ENCODE measurements at regions not wholly inside any gene's neighbourhood (a gene's known extent, or its start where the extent isn't known, plus 50 kb on each side); places are given as distances from the start of the nearest gene placed in this dataset.

DNA sequence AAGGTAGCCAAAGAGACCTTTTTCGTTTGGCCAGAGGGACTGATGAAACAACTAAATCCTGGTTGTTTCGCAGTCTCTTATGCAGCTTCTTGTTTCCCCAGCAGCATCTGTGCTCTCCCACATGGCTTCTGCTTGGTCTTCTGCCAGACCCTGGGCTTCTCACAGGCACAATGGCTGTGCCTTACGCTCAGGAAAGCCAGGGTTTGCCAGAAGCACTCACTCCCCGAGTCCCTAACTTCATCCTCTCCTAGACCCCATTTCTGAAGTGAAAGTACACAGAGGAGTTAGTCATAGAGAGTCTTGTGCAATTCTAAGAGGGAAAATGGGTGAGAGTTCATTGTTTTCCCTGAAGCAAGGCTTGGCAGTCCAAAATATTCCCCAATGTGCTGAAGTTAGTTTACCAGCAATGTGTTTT is 121.7 kb downstream of the EVX1 start:
- TF ChIP-seq NRF1 (IDR thresholded peaks at IDR 0.05; ENCODE audit: low read depth, low read length) (no peak), HDAC2 (IDR thresholded peaks at IDR 0.05; ENCODE audit: borderline replicate concordance in 1 of 2, low read depth in 2 of 2, low read length in 2 of 2) (no peak), RNF2 (IDR thresholded peaks at IDR 0.05; ENCODE audit: borderline replicate concordance, low read depth, low read length, missing control alignments, poor library complexity, severe bottlenecking) (no peak), SRF (IDR thresholded peaks at IDR 0.05; ENCODE audit: low read depth, low read length) (no peak), POU5F1 (IDR thresholded peaks at IDR 0.05; ENCODE audit: low read depth, low read length) (no peak), ZNF274 (IDR thresholded peaks at IDR 0.05; ENCODE audit: borderline replicate concordance, extremely low read depth, low read length) (no peak), TAF1 (IDR thresholded peaks at IDR 0.05; ENCODE audit: low read depth, low read length) (no peak), SP1 (IDR thresholded peaks at IDR 0.05; ENCODE audit: low read depth, low read length) (no peak), YY1 (IDR thresholded peaks at IDR 0.05; ENCODE audit: low read depth, low read length) (no peak)
- Histone ChIP-seq H2BK20ac (ENCODE audit: low read length) (no peak overlapping the region), H3K79me1 (ENCODE audit: low read depth, low read length) (no peaks in the 10 kb centered on the region), H3K79me2 (ENCODE audit: control insufficient read depth in 1 of 2, insufficient read depth in 2 of 2, low read length in 2 of 2) (no peaks in the 10 kb centered on the region), H3K4me1 (replicated peaks in 1 of 4; ENCODE audit: control insufficient read depth in 3 of 4, insufficient read depth in 4 of 4, low read length in 3 of 4) (no peaks in the 10 kb centered on the region), H3K27me3 (replicated peaks in 1 of 4; ENCODE audit: control insufficient read depth in 3 of 4, extremely low read depth in 1 of 4, insufficient read depth in 3 of 4, low read length in 3 of 4) (peaks cover 0 to 2% (median 0%) of the 10 kb centered on the region in 4 experiments; a peak in 1 of 7 replicates), H3K23me2 (ENCODE audit: low read depth, low read length) (peaks cover 7% of the 10 kb centered on the region; the same call in 1 of the 2 replicates), H4K20me1 (replicated peaks in 1 of 2; ENCODE audit: control insufficient read depth in 1 of 2, insufficient read depth in 2 of 2, low read length in 2 of 2) (peaks cover 0 to 7% of the 10 kb centered on the region in 2 experiments), H2AFZ (ENCODE audit: low read length) (peak overlapping the region; percentile 82), H3K27ac (ENCODE audit: low read depth, low read length) (no peak overlapping the region), H3K56ac (replicated peaks; ENCODE audit: insufficient read length, low read depth, low read length) (no peak overlapping the region), H2AK5ac (ENCODE audit: low read depth, low read length) (no peak overlapping the region), H2BK15ac (ENCODE audit: low read length) (no peak overlapping the region), H4K91ac (replicated peaks; ENCODE audit: insufficient read length, low read length) (no peak overlapping the region), H2BK5ac (ENCODE audit: low read depth, low read length) (no peak overlapping the region), H3K18ac (ENCODE audit: extremely low read depth, low read length) (no peak overlapping the region), H3K9ac (replicated peaks in 1 of 4; ENCODE audit: extremely low read depth in 1 of 4, low read depth in 3 of 4, low read length in 3 of 4) (no peak overlapping the region), H3K23ac (ENCODE audit: insufficient read length) (no peak overlapping the region), H3K4ac (replicated peaks; ENCODE audit: insufficient read length, low read depth, low read length) (no peak overlapping the region), H4K8ac (ENCODE audit: extremely low read depth, insufficient read depth, low read length) (no peak overlapping the region), H3K4me3 (ENCODE audit: extremely low read depth in 1 of 4, insufficient read depth in 2 of 4, low read depth in 3 of 4, low read length in 4 of 4) (no peak overlapping the region), H3K36me3 (ENCODE audit: control insufficient read depth in 2 of 4, insufficient read depth in 4 of 4, low read length in 3 of 4) (no peaks in the 10 kb centered on the region), H3K9me3 (ENCODE audit: insufficient read depth in 2 of 2, low read depth in 1 of 2, low read length in 1 of 2) (no peaks in the 10 kb centered on the region), H3K14ac (ENCODE audit: insufficient read length) (no peak overlapping the region), H2BK12ac (ENCODE audit: low read depth, low read length) (no peak overlapping the region), H2BK120ac (replicated peaks; ENCODE audit: low read depth, low read length) (no peak overlapping the region), H3K4me2 (ENCODE audit: insufficient read depth in 1 of 2, low read depth in 2 of 2, low read length in 2 of 2) (no peak overlapping the region), H4K5ac (ENCODE audit: insufficient read length, low read depth, low read length) (no peak overlapping the region)
- 85% methylated on average over 4 of the region's 4 CpGs; no CpG with 5 or more reads in 1 of the 2 experiments for WGBS, 2 experiments (ENCODE audit: extremely low coverage in 1 of 2, insufficient coverage in 1 of 2, insufficient read length in 1 of 2, insufficient replicate concordance in 2 of 2, low coverage in 1 of 2, low lambda C conversion rate in 2 of 2, missing lambda C conversion rate in 1 of 2)
- POLR2A ChIA-PET (ENCODE audit: partially characterized antibody): no interaction called here
- DNase-seq (ENCODE audit: low read depth in 1 of 2, low spot score in 2 of 2) (no peak), FAIRE-seq (no peak)
- CTCF ChIA-PET (ENCODE audit: partially characterized antibody): interaction anchor here (1.3 kb wide), 1 partner anchor 12 kb away, joined by 3 read pairs; no protein-coding TSS in a partner anchor
